Dendritic cell treated with granulocyte-macrophage colony-stimulating factor and Interleukin-4, amounts not matched to agents 40 ng/mL and 50 ng/mL, for 4 days (primary cell): ENCODE measurements at regions not wholly inside any gene's neighbourhood (a gene's known extent, or its start where the extent isn't known, plus 50 kb on each side); places are given as distances from the start of the nearest gene placed in this dataset.
"Not testable (repeated sequence)": the region's sequence is repeated elsewhere in the genome, so short reads cannot be mapped to it uniquely, and the experiment has no call there.

ENCODE experiments used
- H3K27ac Mint-ChIP-seq: one replicate; pipeline ENCODE4 v1.8.0; 2022; ENCODE audit warnings: mild to moderate bottlenecking, mixed read lengths
- H3K27me3 Mint-ChIP-seq: one replicate; pipeline ENCODE4 v1.8.0; 2022; ENCODE audit warnings: mild to moderate bottlenecking, mixed read lengths
- H3K36me3 Mint-ChIP-seq: one replicate; pipeline ENCODE4 v1.8.0; 2022; ENCODE audit warnings: low read depth, mixed read lengths
- H3K4me1 Mint-ChIP-seq: one replicate; pipeline ENCODE4 v1.8.0; 2022; ENCODE audit warnings: low read depth, mixed read lengths
- H3K4me3 Mint-ChIP-seq: one replicate; pipeline ENCODE4 v1.8.0; 2022; ENCODE audit warnings: mild to moderate bottlenecking, moderate library complexity, mixed read lengths
- H3K9me3 Mint-ChIP-seq: one replicate; pipeline ENCODE4 v1.8.0; 2022; ENCODE audit warnings: mixed read lengths
- intact Hi-C: fragments of 100-400 bp; cut with micrococcal nuclease; formaldehyde crosslinking; loops from one replicate; pipeline ENCODE4 v1.15.0; 2022

- no peak overlapping the region for H3K27ac Mint-ChIP-seq
- no peak overlapping the region for H3K4me3 Mint-ChIP-seq
- no peaks in the 10 kb centered on the region for H3K36me3 Mint-ChIP-seq
- no peaks in the 10 kb centered on the region for H3K4me1 Mint-ChIP-seq
- intact Hi-C loops: no loop called here
- H3K9me3 Mint-ChIP-seq: peaks cover 19% of the 10 kb centered on the region
- H3K27me3 Mint-ChIP-seq: no peaks in the 10 kb centered on the region
Observed at GRCh38 chr2:150353376-150353775, 134.1 kb downstream of the RND3 start.

- no peaks in the 10 kb centered on the region for H3K27me3 Mint-ChIP-seq
- peaks cover 19% of the 10 kb centered on the region for H3K9me3 Mint-ChIP-seq
- no peak overlapping the region for H3K4me3 Mint-ChIP-seq
- H3K27ac Mint-ChIP-seq: no peak overlapping the region
- no peaks in the 10 kb centered on the region for H3K36me3 Mint-ChIP-seq
- intact Hi-C loops: no loop called here
- H3K4me1 Mint-ChIP-seq: no peaks in the 10 kb centered on the region
Observed at GRCh38 chr2:150351922-150352321, 135.5 kb downstream of the RND3 start.

GRCh38 chr2:150350500-150350899 lies 137.0 kb downstream of the RND3 start:
- H3K9me3 Mint-ChIP-seq: peaks cover 28% of the 10 kb centered on the region

GRCh38 chr2:150346806-150347205 lies 140.7 kb downstream of the RND3 start:
- no peak overlapping the region for H3K4me3 Mint-ChIP-seq
- H3K27me3 Mint-ChIP-seq: no peaks in the 10 kb centered on the region
- H3K36me3 Mint-ChIP-seq: no peaks in the 10 kb centered on the region
- intact Hi-C loops: no loop called here
- H3K27ac Mint-ChIP-seq: no peak overlapping the region
- H3K9me3 Mint-ChIP-seq: peaks cover 27% of the 10 kb centered on the region
- H3K4me1 Mint-ChIP-seq: no peaks in the 10 kb centered on the region

More at GRCh38 chr2:150350500-150350899, 137.0 kb downstream of the RND3 start:
- Mint-ChIP-seq H3K4me3 (no peak overlapping the region), H3K4me1 (no peaks in the 10 kb centered on the region), H3K36me3 (no peaks in the 10 kb centered on the region), H3K27ac (no peak overlapping the region), H3K27me3 (no peaks in the 10 kb centered on the region)
- intact Hi-C loops: no loop called here

- no peak overlapping the region for H3K27ac Mint-ChIP-seq
- H3K9me3 Mint-ChIP-seq: peaks cover 40% of the 10 kb centered on the region
- H3K36me3 Mint-ChIP-seq: no peaks in the 10 kb centered on the region
- intact Hi-C loops: no loop called here
- H3K27me3 Mint-ChIP-seq: no peaks in the 10 kb centered on the region
- no peaks in the 10 kb centered on the region for H3K4me1 Mint-ChIP-seq
- no peak overlapping the region for H3K4me3 Mint-ChIP-seq
Observed at GRCh38 chr2:150341982-150342680, 145.3 kb downstream of the RND3 start.

- H3K36me3 Mint-ChIP-seq: no peaks in the 10 kb centered on the region
- peaks cover 26% of the 10 kb centered on the region for H3K9me3 Mint-ChIP-seq
- H3K4me1 Mint-ChIP-seq: no peaks in the 10 kb centered on the region
- intact Hi-C loops: no loop called here
- H3K27ac Mint-ChIP-seq: no peak overlapping the region
- H3K4me3 Mint-ChIP-seq: no peak overlapping the region
- H3K27me3 Mint-ChIP-seq: no peaks in the 10 kb centered on the region
Observed at GRCh38 chr2:150339951-150340350, 147.5 kb downstream of the RND3 start.

GRCh38 chr2:150339282-150339681 lies 148.2 kb downstream of the RND3 start:
- no peaks in the 10 kb centered on the region for H3K27me3 Mint-ChIP-seq
- no peak overlapping the region for H3K27ac Mint-ChIP-seq
- no peaks in the 10 kb centered on the region for H3K4me1 Mint-ChIP-seq
- H3K9me3 Mint-ChIP-seq: peaks cover 19% of the 10 kb centered on the region
- intact Hi-C loops: no loop called here
- H3K4me3 Mint-ChIP-seq: no peak overlapping the region
- H3K36me3 Mint-ChIP-seq: no peaks in the 10 kb centered on the region

GRCh38 chr2:150335596-150335995 lies 151.9 kb downstream of the RND3 start:
- H3K4me3 Mint-ChIP-seq: no peak overlapping the region
- intact Hi-C loops: no loop called here
- H3K36me3 Mint-ChIP-seq: no peaks in the 10 kb centered on the region
- H3K4me1 Mint-ChIP-seq: no peaks in the 10 kb centered on the region
- H3K9me3 Mint-ChIP-seq: peaks cover 19% of the 10 kb centered on the region
- no peaks in the 10 kb centered on the region for H3K27me3 Mint-ChIP-seq
- no peak overlapping the region for H3K27ac Mint-ChIP-seq

- intact Hi-C loops: no loop called here
- Mint-ChIP-seq H3K27ac (no peak overlapping the region), H3K4me1 (no peaks in the 10 kb centered on the region), H3K9me3 (peaks cover 23% of the 10 kb centered on the region), H3K4me3 (no peak overlapping the region), H3K27me3 (no peaks in the 10 kb centered on the region), H3K36me3 (no peaks in the 10 kb centered on the region)
Observed at GRCh38 chr2:150332383-150332782, 155.1 kb downstream of the RND3 start.

GRCh38 chr2:150327564-150328489 lies 159.6 kb downstream of the RND3 start:
- H3K9me3 Mint-ChIP-seq: peaks cover 28% of the 10 kb centered on the region
- no peaks in the 10 kb centered on the region for H3K27me3 Mint-ChIP-seq
- H3K4me1 Mint-ChIP-seq: no peaks in the 10 kb centered on the region

GRCh38 chr2:150325656-150326314 lies 161.7 kb downstream of the RND3 start:
- H3K27ac Mint-ChIP-seq: no peak overlapping the region
- intact Hi-C loops: no loop called here
- H3K9me3 Mint-ChIP-seq: peaks cover 17% of the 10 kb centered on the region
- H3K4me1 Mint-ChIP-seq: no peaks in the 10 kb centered on the region
- no peaks in the 10 kb centered on the region for H3K27me3 Mint-ChIP-seq
- H3K36me3 Mint-ChIP-seq: no peaks in the 10 kb centered on the region
- H3K4me3 Mint-ChIP-seq: no peak overlapping the region

More at GRCh38 chr2:150327564-150328489, 159.6 kb downstream of the RND3 start:
- intact Hi-C loops: no loop called here
- H3K4me3 Mint-ChIP-seq: no peak overlapping the region
- no peaks in the 10 kb centered on the region for H3K36me3 Mint-ChIP-seq
- H3K27ac Mint-ChIP-seq: no peak overlapping the region

GRCh38 chr2:150323071-150323470 lies 164.4 kb downstream of the RND3 start:
- H3K4me3 Mint-ChIP-seq, H3K36me3 Mint-ChIP-seq, intact Hi-C loops, H3K4me1 Mint-ChIP-seq, H3K27me3 Mint-ChIP-seq, H3K27ac Mint-ChIP-seq, H3K9me3 Mint-ChIP-seq: not testable (repeated sequence)

- Mint-ChIP-seq H3K27ac (no peak overlapping the region), H3K4me3 (no peak overlapping the region), H3K4me1 (no peaks in the 10 kb centered on the region), H3K36me3 (no peaks in the 10 kb centered on the region), H3K27me3 (no peaks in the 10 kb centered on the region), H3K9me3 (peaks cover 22% of the 10 kb centered on the region)
- intact Hi-C loops: no loop called here
Observed at GRCh38 chr2:150320608-150321007, 166.9 kb downstream of the RND3 start.
